Adrenal gland (tissue), 9 donors: ENCODE measurements at regions not wholly inside any gene's neighbourhood (a gene's known extent, or its start where the extent isn't known, plus 50 kb on each side); places are given as distances from the start of the nearest gene placed in this dataset.

Experiments used
- DNase-seq, 7 donors: peaks; one replicate each; pipeline ENCODE4 v3.0.0-alpha.2; 2019 to 2020
- H3K27ac ChIP-seq, 5 donors: fragments of 200-600 bp; sonication (generic) in 4 of 5; 1 replicate in 3 of 5; 2 replicates in 2 of 5; pipeline versions ENCODE4 v1.5.1 to v1.8.0; 2016 to 2020; ENCODE audit warnings: mild to moderate bottlenecking in 1 of 5
- H3K27me3 ChIP-seq: fragments of 200-600 bp; 2 replicates; pipeline ENCODE4 v1.8.0; 2021
- H3K36me3 ChIP-seq, 2 donors: fragments of 200-600 bp; replicated peaks in 1 of 2; 1 replicate in 1 of 2; 2 replicates in 1 of 2; pipeline versions ENCODE4 v1.5.1 to v1.8.0; 2018 to 2022
- H3K4me1 ChIP-seq, 2 donors: fragments of 200-600 bp; replicated peaks in 1 of 2; 1 replicate in 1 of 2; 2 replicates in 1 of 2; pipeline versions ENCODE4 v1.5.1 to v1.8.0; 2018 to 2021
- H3K4me3 ChIP-seq, 4 donors: fragments of 200-600 bp; sonication (generic) in 3 of 4; one replicate each; pipeline ENCODE4 v1.5.1; 2016 to 2018
- H3K9me3 ChIP-seq, 3 donors: fragments of 200-600 bp; sonication (generic) in 1 of 3; replicated peaks in 1 of 3; 1 replicate in 2 of 3; 2 replicates in 1 of 3; pipeline versions ENCODE4 v1.5.1 to v1.8.0; 2016 to 2021
- CTCF ChIP-seq, 6 experiments: fragments of 450-650 bp in 4 of 6; fragments of 200-600 bp in 2 of 6; sonication (generic) in 1 of 6; IDR thresholded peaks; 1 replicate in 5 of 6; 2 replicates in 1 of 6; pipeline versions ENCODE4 v1.5.1 to v1.8.0; 2016 to 2021; ENCODE audit warnings: antibody characterized with exemption in 6 of 6, mild to moderate bottlenecking in 2 of 6, moderate library complexity in 1 of 6
- POLR2A ChIP-seq, 2 donors: fragments of 450-650 bp; IDR thresholded peaks; one replicate each; pipeline ENCODE4 v1.6.1; 2017; ENCODE audit warnings: antibody characterized with exemption in 2 of 2, mild to moderate bottlenecking in 2 of 2, moderate library complexity in 1 of 2
- WGBS, 4 donors: extraction: QIAGEN DNeasy Blood & Tissue Kit in 2 of 4; methylation state at CpG; one replicate each; pipeline versions ENCODE4 v1.1.5 to v1.1.7; 2013 to 2017; 5-methylcytosine and 5-hydroxymethylcytosine counted together
- intact Hi-C, 2 donors: fragments of 100-400 bp; cut with DNase I; formaldehyde crosslinking; loops; one replicate each; pipeline versions ENCODE4 v1.14.1 to v1.15.0; 2022 to 2023
- donor health status: healthy with polysubstance abuse.
- donor health status: Bipolar disorder and iron deficiency.
- donor health status: DM: yes; HTN: yes; CAD: no.
- donor health status: DM: no; HTN: no; CAD: no.
- donor health status: DM: no; HTN: no; CAD: no.

- Histone ChIP-seq H3K4me3 (no peak overlapping the region), H3K9me3 (no peaks in the 10 kb centered on the region), H3K27ac (peak overlapping the region in 2 of 5 donors; percentile 21 to 46), H3K27me3 (no peaks in the 10 kb centered on the region), H3K4me1 (peaks cover 7 to 38% of the 10 kb centered on the region in 2 donors), H3K36me3 (no peaks in the 10 kb centered on the region)
- no peak for DNase-seq
- intact Hi-C loops, result no loop called here
- TF ChIP-seq POLR2A (IDR thresholded peaks at IDR 0.05), result no peak
- no peak for TF ChIP-seq CTCF (IDR thresholded peaks at IDR 0.05)
- 76 to 97% (median 83%) methylated on average over 10 to 13 of the region's 13 CpGs for WGBS, 4 donors
These were observed 63.5 kb upstream of the WNT11 start for GRCh38 chr11:76269661-76270261.

- H3K27ac ChIP-seq, result peak overlapping the region in 2 of 5 donors; percentile 17 to 46
- H3K9me3 ChIP-seq, result no peaks in the 10 kb centered on the region
- no peaks in the 10 kb centered on the region for H3K27me3 ChIP-seq
- 41 to 62% (median 49%) methylated on average over 3 to 6 of the region's 6 CpGs for WGBS, 4 donors
- H3K4me3 ChIP-seq, result no peak overlapping the region
- TF ChIP-seq CTCF (IDR thresholded peaks at IDR 0.05) (no peak), POLR2A (IDR thresholded peaks at IDR 0.05) (no peak)
- peaks cover 7 to 38% of the 10 kb centered on the region in 2 donors for H3K4me1 ChIP-seq
- intact Hi-C loops, result no loop called here
- peak; percentile 60 to 92 (median 78) for DNase-seq
- no peaks in the 10 kb centered on the region for H3K36me3 ChIP-seq
These were observed 62.9 kb upstream of the WNT11 start for GRCh38 chr11:76269247-76269646.

- Histone ChIP-seq H3K27me3 (no peaks in the 10 kb centered on the region), H3K27ac (no peak overlapping the region), H3K4me3 (no peak overlapping the region), H3K4me1 (peaks cover 7 to 38% of the 10 kb centered on the region in 2 donors), H3K9me3 (no peaks in the 10 kb centered on the region), H3K36me3 (no peaks in the 10 kb centered on the region)
- intact Hi-C loops, result no loop called here
- DNase-seq, result no peak
- TF ChIP-seq POLR2A (IDR thresholded peaks at IDR 0.05) (no peak), CTCF (IDR thresholded peaks at IDR 0.05) (no peak)
These were observed 62.2 kb upstream of the WNT11 start for GRCh38 chr11:76268498-76268897.

GRCh38 chr11:76267556-76267955 is 61.3 kb upstream of the WNT11 start:
- intact Hi-C loops, result no loop called here
- DNase-seq, result no peak
- no peaks in the 10 kb centered on the region for H3K27me3 ChIP-seq
- peaks cover 7 to 38% of the 10 kb centered on the region in 2 donors for H3K4me1 ChIP-seq
- H3K9me3 ChIP-seq, result no peaks in the 10 kb centered on the region
- no peaks in the 10 kb centered on the region for H3K36me3 ChIP-seq
- TF ChIP-seq POLR2A (IDR thresholded peaks at IDR 0.05) (no peak), CTCF (IDR thresholded peaks at IDR 0.05) (no peak)
- no peak overlapping the region for H3K4me3 ChIP-seq
- no peak overlapping the region for H3K27ac ChIP-seq
- 86 to 93% (median 90%) methylated on average over 6 of the region's 6 CpGs for WGBS, 4 donors
